Type B pancreatic cell (in vitro differentiated cells): ENCODE measurements at regions not wholly inside any gene's neighbourhood (a gene's known extent, or its start where the extent isn't known, plus 50 kb on each side); places are given as distances from the start of the nearest gene placed in this dataset.

ENCODE experiments used
- DNase-seq: peaks from one replicate; pipeline ENCODE4 v3.0.0; 2021; ENCODE audit warnings: mixed read lengths; ENCODE audit not compliant: unreplicated experiment; ENCODE audit errors: extremely low spot score
- H3K27ac Mint-ChIP-seq: 2 replicates; pipeline ENCODE4 v1.8.0; 2021; ENCODE audit warnings: mild to moderate bottlenecking, mixed read lengths
- H3K27me3 Mint-ChIP-seq: 2 replicates; pipeline ENCODE4 v1.8.0; 2021; ENCODE audit warnings: mixed read lengths
- H3K36me3 Mint-ChIP-seq: 2 replicates; pipeline ENCODE4 v1.8.0; 2021; ENCODE audit warnings: mixed read lengths
- H3K4me1 Mint-ChIP-seq: one replicate; pipeline ENCODE4 v1.8.0; 2021; ENCODE audit warnings: mixed read lengths; ENCODE audit not compliant: unreplicated experiment
- H3K4me3 Mint-ChIP-seq: 2 replicates; pipeline ENCODE4 v1.8.0; 2021; ENCODE audit warnings: mild to moderate bottlenecking, mixed read lengths
- H3K9me3 Mint-ChIP-seq: 2 replicates; pipeline ENCODE4 v1.8.0; 2021; ENCODE audit warnings: mixed read lengths
- TF ChIP-seq, protein P1 (sequence below): fragments of 200-600 bp; sonication (generic); conservative IDR thresholded peaks from 2 replicates; pipeline ENCODE4 v1.5.0; 2021; ENCODE audit warnings: antibody characterized with exemption, mild to moderate bottlenecking

DNA sequence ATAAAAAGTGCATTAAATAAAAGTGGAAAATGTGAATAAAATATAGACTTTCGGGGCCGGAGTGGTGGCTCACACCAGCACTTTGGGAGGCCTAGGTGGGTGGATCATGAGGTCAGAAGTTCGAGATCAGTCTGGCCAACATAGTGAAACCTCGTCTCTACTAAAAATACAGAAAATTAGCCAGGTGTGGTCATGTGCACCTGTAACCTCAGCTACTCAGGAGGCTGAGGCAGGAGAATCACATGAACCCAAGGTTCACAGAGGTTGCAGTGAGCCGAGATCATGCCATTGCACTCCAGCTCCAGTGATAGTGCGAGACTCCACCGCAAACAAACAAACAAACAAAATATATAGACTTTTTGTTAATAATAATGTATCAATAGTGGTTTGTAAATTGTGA, 293.6 kb upstream of the TRAM1L1 start:
- Mint-ChIP-seq H3K9me3 (no peaks in the 10 kb centered on the region), H3K36me3 (no peaks in the 10 kb centered on the region), H3K4me3 (no peak overlapping the region), H3K27ac (no peak overlapping the region), H3K4me1 (no peaks in the 10 kb centered on the region), H3K27me3 (no peaks in the 10 kb centered on the region)
- TF ChIP-seq, protein P1, sequence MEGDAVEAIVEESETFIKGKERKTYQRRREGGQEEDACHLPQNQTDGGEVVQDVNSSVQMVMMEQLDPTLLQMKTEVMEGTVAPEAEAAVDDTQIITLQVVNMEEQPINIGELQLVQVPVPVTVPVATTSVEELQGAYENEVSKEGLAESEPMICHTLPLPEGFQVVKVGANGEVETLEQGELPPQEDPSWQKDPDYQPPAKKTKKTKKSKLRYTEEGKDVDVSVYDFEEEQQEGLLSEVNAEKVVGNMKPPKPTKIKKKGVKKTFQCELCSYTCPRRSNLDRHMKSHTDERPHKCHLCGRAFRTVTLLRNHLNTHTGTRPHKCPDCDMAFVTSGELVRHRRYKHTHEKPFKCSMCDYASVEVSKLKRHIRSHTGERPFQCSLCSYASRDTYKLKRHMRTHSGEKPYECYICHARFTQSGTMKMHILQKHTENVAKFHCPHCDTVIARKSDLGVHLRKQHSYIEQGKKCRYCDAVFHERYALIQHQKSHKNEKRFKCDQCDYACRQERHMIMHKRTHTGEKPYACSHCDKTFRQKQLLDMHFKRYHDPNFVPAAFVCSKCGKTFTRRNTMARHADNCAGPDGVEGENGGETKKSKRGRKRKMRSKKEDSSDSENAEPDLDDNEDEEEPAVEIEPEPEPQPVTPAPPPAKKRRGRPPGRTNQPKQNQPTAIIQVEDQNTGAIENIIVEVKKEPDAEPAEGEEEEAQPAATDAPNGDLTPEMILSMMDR = no peak
- no peak for DNase-seq

DNA sequence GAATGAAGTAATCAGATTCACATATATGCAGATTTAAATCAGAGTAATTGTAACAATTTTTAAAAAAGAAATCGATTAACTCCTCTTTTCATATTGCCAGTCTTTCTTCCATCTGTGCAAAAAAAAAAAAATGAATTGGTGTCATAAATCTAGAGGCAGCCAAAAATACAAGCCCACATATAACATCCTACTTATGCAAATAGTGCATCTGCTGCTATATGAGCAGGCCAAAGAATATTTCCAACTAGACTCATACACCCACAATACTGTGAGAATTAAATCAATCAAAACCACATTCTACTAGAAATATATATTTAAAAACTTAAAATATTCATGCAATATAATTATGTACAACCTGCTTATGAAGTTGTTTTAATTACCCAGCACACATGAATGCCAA, 298.1 kb upstream of the TRAM1L1 start:
- TF ChIP-seq, protein P1 = no peak
- H3K27me3 Mint-ChIP-seq = peaks cover 4% of the 10 kb centered on the region
- H3K27ac Mint-ChIP-seq = no peak overlapping the region
- H3K4me3 Mint-ChIP-seq = no peak overlapping the region
- DNase-seq = no peak
- no peaks in the 10 kb centered on the region for H3K9me3 Mint-ChIP-seq
- no peaks in the 10 kb centered on the region for H3K36me3 Mint-ChIP-seq
- no peaks in the 10 kb centered on the region for H3K4me1 Mint-ChIP-seq

DNA sequence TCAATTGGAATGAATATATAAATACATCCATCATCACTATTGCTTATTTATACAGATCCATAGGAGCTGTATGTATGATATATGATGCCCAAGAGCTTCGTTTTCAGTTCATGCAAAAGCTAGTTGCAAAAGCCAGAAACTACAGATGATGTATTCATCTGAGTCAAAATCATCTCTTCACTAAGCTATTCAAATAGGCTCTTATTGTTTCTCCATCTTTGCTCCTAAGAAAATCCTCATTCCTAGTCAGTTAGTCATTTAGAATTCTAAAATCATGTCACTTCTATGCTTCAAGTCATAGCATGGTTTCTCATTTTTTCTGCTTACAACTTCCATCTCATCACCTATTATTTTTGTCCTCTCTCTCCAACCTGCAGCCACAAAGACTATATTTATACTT, 300.1 kb upstream of the TRAM1L1 start:
- H3K27me3 Mint-ChIP-seq = peaks cover 4% of the 10 kb centered on the region
- no peak overlapping the region for H3K4me3 Mint-ChIP-seq
- H3K27ac Mint-ChIP-seq = no peak overlapping the region
- TF ChIP-seq, protein P1 = no peak
- no peaks in the 10 kb centered on the region for H3K4me1 Mint-ChIP-seq
- no peak for DNase-seq
- H3K36me3 Mint-ChIP-seq = no peaks in the 10 kb centered on the region
- H3K9me3 Mint-ChIP-seq = no peaks in the 10 kb centered on the region

DNA sequence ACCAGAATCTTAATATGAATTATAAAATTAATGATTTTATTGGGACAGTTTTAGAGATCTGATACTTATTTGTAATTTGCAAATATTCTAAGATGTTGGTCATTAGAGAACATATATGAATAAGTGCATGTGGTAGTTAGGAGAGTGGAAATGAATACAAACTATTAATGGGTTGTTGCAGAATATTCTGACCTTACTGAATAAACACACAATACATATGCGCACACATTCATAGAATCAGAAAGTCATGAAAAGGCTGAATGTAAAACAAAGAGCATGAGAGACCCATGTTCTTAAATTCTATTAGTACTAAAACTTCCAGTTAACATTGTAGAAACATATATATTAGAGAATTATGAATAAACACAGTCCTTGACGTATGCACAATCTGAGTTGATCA, 301.7 kb upstream of the TRAM1L1 start:
- no peak overlapping the region for H3K4me3 Mint-ChIP-seq
- no peak for DNase-seq
- H3K27me3 Mint-ChIP-seq = peaks cover 6% of the 10 kb centered on the region
- TF ChIP-seq, protein P1 = no peak
- H3K27ac Mint-ChIP-seq = no peak overlapping the region
- H3K9me3 Mint-ChIP-seq = no peaks in the 10 kb centered on the region
- H3K36me3 Mint-ChIP-seq = no peaks in the 10 kb centered on the region
- H3K4me1 Mint-ChIP-seq = no peaks in the 10 kb centered on the region

DNA sequence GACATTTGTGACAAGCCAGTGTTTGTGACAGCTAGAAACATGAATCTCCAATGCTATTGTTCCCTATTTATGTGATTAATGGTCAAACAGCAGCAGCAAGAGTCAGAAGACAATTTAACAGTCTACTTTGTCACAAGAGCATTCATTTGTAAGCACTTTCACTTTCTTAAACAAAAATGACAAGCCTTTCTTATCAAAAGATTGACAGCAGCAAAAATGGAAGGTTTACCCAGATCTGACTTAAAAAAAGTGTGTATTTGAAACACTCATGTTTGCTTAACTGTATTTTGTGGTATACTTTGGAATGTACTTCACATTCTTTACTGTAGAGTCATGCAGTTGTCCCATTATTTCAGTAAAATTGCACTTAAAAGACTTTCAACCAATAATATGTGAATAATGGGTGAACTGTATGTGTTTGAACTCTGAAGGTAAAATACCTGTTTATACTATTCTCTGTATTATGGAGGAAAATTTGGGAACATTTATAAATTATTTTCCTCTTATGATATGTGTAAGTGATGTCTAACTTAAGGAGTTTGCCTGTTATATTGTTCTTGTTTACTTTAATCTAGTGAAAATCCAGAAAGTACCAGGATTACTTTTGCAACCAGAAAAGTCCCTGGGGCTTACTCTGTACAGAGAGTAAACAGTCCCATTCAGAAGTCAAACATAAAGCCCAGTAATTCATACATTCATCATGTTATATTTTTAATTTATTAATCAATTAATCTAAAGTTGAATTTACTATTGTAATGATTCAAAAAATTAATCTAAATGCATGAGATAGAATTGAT, 314.9 kb upstream of the TRAM1L1 start:
- Mint-ChIP-seq H3K27me3 (peaks cover 8% of the 10 kb centered on the region), H3K9me3 (no peaks in the 10 kb centered on the region), H3K36me3 (no peaks in the 10 kb centered on the region), H3K4me1 (no peaks in the 10 kb centered on the region), H3K27ac (no peak overlapping the region), H3K4me3 (no peak overlapping the region)
- TF ChIP-seq, protein P1 = no peak
- no peak for DNase-seq
